ENCODE measurements at regions not wholly inside any gene's neighbourhood (a gene's known extent, or its start where the extent isn't known, plus 50 kb on each side); places are given as distances from the start of the nearest gene placed in this dataset.

- H3K27me3 ChIP-seq (ENCODE audit: insufficient read depth, poor library complexity, severe bottlenecking) = no peaks in the 10 kb centered on the region
- no peak overlapping the region for H3K4me3 ChIP-seq (replicated peaks; ENCODE audit: insufficient read depth, low read length)
- no peak overlapping the region for H3K27ac ChIP-seq (replicated peaks)
- no peak for TF ChIP-seq SPI1 (IDR thresholded peaks at IDR 0.05; ENCODE audit: borderline replicate concordance, low read depth)
- TF ChIP-seq POLR2AphosphoS5 (IDR thresholded peaks at IDR 0.05; ENCODE audit: low read depth) = no peak
- TF ChIP-seq, protein P1, sequence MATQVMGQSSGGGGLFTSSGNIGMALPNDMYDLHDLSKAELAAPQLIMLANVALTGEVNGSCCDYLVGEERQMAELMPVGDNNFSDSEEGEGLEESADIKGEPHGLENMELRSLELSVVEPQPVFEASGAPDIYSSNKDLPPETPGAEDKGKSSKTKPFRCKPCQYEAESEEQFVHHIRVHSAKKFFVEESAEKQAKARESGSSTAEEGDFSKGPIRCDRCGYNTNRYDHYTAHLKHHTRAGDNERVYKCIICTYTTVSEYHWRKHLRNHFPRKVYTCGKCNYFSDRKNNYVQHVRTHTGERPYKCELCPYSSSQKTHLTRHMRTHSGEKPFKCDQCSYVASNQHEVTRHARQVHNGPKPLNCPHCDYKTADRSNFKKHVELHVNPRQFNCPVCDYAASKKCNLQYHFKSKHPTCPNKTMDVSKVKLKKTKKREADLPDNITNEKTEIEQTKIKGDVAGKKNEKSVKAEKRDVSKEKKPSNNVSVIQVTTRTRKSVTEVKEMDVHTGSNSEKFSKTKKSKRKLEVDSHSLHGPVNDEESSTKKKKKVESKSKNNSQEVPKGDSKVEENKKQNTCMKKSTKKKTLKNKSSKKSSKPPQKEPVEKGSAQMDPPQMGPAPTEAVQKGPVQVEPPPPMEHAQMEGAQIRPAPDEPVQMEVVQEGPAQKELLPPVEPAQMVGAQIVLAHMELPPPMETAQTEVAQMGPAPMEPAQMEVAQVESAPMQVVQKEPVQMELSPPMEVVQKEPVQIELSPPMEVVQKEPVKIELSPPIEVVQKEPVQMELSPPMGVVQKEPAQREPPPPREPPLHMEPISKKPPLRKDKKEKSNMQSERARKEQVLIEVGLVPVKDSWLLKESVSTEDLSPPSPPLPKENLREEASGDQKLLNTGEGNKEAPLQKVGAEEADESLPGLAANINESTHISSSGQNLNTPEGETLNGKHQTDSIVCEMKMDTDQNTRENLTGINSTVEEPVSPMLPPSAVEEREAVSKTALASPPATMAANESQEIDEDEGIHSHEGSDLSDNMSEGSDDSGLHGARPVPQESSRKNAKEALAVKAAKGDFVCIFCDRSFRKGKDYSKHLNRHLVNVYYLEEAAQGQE (IDR thresholded peaks at IDR 0.05; ENCODE audit: insufficient replicate concordance, low read depth) = no peak
- TF ChIP-seq, protein P2, sequence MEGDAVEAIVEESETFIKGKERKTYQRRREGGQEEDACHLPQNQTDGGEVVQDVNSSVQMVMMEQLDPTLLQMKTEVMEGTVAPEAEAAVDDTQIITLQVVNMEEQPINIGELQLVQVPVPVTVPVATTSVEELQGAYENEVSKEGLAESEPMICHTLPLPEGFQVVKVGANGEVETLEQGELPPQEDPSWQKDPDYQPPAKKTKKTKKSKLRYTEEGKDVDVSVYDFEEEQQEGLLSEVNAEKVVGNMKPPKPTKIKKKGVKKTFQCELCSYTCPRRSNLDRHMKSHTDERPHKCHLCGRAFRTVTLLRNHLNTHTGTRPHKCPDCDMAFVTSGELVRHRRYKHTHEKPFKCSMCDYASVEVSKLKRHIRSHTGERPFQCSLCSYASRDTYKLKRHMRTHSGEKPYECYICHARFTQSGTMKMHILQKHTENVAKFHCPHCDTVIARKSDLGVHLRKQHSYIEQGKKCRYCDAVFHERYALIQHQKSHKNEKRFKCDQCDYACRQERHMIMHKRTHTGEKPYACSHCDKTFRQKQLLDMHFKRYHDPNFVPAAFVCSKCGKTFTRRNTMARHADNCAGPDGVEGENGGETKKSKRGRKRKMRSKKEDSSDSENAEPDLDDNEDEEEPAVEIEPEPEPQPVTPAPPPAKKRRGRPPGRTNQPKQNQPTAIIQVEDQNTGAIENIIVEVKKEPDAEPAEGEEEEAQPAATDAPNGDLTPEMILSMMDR (IDR thresholded peaks at IDR 0.05; ENCODE audit: insufficient read depth, low read length) = no peak
- no peak for TF ChIP-seq GABPA (IDR thresholded peaks at IDR 0.05; ENCODE audit: low read depth)
- no peak for DNase-seq (ENCODE audit: low read depth in 1 of 2, low spot score in 1 of 2)
Observed at GRCh38 chr14:30385925-30386324, 173.0 kb upstream of the G2E3 start.

DNA sequence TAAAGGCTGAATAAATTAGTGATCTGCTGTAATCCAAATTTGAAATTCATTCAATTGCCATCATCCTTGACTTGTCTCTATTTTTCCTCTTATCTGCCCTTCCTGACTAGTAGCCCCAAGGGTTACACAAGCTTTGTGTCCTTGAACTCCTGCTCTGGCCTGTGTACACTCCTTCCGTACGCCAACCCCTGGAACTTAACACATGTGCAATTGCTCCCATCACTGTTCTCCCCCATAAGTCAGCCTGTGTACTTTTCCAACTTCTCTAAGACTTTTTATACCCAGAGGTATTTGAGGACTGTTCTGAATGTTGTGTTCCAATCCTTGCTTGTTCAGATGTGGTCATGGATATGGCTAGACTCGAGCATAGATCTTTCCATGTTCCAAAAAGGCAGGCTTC is 171.1 kb upstream of the G2E3 start:
- TF ChIP-seq, protein P2 (IDR thresholded peaks at IDR 0.05; ENCODE audit: insufficient read depth, low read length) = no peak
- TF ChIP-seq SPI1 (IDR thresholded peaks at IDR 0.05; ENCODE audit: borderline replicate concordance, low read depth) (no peak), GABPA (IDR thresholded peaks at IDR 0.05; ENCODE audit: low read depth) (no peak), POLR2AphosphoS5 (IDR thresholded peaks at IDR 0.05; ENCODE audit: low read depth) (no peak)
- TF ChIP-seq, protein P1 (IDR thresholded peaks at IDR 0.05; ENCODE audit: insufficient replicate concordance, low read depth) = no peak
- no peak for DNase-seq (ENCODE audit: low read depth in 1 of 2, low spot score in 1 of 2)
- no peak overlapping the region for H3K27ac ChIP-seq (replicated peaks)
- no peaks in the 10 kb centered on the region for H3K27me3 ChIP-seq (ENCODE audit: insufficient read depth, poor library complexity, severe bottlenecking)
- no peak overlapping the region for H3K4me3 ChIP-seq (replicated peaks; ENCODE audit: insufficient read depth, low read length)

DNA sequence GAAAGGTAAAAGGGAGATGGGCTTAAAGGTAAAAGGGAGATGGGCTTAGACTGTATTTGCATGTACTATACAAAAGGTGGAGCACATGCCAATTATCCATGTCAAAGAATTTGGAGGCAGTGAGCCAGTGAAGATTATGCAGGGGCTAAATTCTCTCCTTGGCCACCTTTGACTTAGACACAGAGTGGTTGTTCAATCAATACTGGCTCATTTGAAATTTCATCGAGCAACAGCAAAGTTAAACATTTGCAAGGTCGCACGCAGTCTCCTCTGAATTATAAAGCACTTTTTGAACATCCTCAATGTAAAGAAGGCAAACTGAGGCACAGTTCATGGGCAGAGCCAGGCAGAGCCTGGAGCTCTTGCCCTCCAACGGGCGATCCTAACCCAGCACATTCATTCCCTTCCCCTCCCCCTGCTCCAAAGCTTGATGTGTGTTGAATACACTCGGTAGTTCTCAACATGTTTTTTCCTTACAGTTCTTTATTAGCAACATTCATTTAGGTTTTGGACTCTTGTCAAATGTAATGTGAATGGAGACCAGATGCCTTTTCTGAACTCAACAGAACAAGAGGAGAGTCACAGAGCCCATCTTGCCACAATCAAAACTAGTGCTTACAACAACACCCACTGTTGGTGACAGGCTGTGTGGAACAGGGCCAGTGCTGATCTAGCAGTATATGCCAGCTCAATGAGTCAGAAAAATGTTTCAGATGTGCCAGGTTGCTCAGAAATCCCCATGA is 169.7 kb upstream of the G2E3 start:
- Histone ChIP-seq H3K27me3 (ENCODE audit: insufficient read depth, poor library complexity, severe bottlenecking) (no peaks in the 10 kb centered on the region), H3K4me3 (replicated peaks; ENCODE audit: insufficient read depth, low read length) (no peak overlapping the region), H3K27ac (replicated peaks) (no peak overlapping the region)
- TF ChIP-seq, protein P2 (IDR thresholded peaks at IDR 0.05; ENCODE audit: insufficient read depth, low read length) = no peak
- TF ChIP-seq SPI1 (IDR thresholded peaks at IDR 0.05; ENCODE audit: borderline replicate concordance, low read depth) = no peak
- no peak for TF ChIP-seq GABPA (IDR thresholded peaks at IDR 0.05; ENCODE audit: low read depth)
- TF ChIP-seq, protein P1 (IDR thresholded peaks at IDR 0.05; ENCODE audit: insufficient replicate concordance, low read depth) = no peak
- TF ChIP-seq POLR2AphosphoS5 (IDR thresholded peaks at IDR 0.05; ENCODE audit: low read depth) = no peak
- DNase-seq (ENCODE audit: low read depth in 1 of 2, low spot score in 1 of 2) = no peak

Data from HL-60 (cell line).